Inferior parietal cortex (tissue), 1 donor: ENCODE measurements at regions not wholly inside any gene's neighbourhood (a gene's known extent, or its start where the extent isn't known, plus 50 kb on each side); places are given as distances from the start of the nearest gene placed in this dataset.

Experiments
- DNase-seq: peaks from one replicate; pipeline ENCODE4 v3.0.0-alpha.2; 2016; ENCODE audit errors: extremely low spot score

DNA sequence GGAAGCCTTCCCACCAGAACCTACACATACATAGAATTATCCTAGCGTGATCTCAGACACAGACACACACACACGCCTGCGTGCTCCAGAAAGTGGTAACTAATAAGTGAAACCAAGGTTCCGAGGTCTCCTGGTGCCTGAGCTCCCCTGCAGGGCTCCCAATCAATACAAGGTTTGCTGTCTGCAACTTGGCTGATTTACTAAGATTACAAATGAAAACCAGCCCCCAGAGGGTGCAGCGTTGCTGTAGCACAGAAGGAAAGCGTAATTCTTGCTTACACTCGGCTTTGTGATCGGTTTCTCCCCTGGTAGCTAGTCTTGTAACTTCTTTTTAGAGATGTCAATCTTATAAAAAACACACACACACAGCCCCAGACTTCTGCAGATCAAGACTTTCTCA lies 334.1 kb upstream of the XYLT1 start:
- DNase-seq, result no peak

DNA sequence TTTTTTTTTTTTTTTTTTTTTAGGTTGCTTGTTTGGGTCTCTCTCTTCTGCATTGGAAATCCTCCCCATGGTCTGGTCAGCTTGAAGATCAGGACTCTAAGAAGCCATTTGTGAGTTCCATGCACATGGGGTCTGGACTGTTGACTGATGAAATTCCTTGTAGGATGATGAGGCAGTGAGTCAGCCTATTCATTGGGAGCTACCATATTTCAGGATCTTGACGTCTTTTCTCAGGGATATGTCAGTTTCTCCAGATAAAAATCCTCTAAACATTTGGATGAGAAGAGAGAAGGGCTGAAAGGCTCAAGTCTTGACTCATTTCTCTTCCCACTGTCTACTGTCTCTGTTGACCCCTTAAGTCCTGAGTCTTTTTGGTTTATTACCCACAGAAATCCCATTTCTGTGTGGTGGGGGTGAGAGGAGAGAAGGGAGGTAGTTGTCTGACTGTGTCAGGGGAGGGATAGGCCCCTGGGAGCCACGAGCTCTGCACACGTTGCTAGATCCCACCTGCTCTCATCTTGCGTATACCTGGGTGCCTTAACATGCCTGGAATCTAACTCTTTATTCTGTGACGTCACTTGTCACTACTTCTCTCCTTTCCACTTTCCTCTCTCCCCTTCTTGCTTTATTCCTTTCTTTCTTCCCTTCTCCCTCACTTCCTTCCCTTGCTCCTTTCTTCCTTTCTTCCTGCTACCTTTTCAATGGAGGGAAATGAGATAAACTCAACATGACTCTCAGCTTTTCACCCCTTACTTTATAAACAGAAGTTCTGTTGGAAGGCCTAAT lies 333.1 kb upstream of the XYLT1 start:
- no peak for DNase-seq

DNA sequence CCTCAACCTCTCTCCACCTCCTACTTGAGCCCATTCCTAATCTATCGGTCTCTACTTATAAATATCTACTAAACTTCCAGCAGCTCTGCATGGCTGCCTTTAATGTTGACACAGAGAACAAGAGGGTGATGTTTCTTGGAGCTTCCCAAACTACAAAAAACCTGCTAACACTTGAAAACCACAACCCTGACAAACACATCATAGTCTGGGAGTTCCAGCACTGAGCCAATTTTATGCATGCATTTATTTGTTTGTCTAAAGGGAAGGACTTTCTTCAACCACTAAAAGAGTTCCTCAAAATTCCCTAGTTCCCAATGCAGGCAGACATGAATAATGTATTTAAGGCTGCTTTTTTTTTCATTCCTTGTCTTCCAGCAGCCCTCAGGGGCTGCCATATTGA lies 331.8 kb upstream of the XYLT1 start:
- DNase-seq, result no peak

DNA sequence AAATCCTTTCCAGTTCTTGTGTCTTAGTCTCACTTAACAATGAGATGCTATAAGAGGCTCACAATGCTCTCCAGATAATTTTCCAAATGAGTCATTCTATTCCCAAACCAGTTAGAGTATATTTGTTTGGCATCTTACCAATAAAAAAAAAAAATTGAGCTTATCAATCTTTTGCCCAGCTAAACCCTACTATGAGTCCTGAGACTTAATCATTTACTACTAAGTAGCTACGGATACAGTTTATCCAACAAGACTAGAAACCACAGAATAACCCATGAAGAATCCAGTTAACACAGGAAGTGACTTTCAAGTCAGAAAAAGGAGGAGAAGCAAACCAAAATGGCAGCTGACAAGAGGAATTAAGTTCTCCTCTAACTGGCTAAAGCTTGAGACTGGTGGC lies 330.3 kb upstream of the XYLT1 start:
- DNase-seq, result no peak

DNA sequence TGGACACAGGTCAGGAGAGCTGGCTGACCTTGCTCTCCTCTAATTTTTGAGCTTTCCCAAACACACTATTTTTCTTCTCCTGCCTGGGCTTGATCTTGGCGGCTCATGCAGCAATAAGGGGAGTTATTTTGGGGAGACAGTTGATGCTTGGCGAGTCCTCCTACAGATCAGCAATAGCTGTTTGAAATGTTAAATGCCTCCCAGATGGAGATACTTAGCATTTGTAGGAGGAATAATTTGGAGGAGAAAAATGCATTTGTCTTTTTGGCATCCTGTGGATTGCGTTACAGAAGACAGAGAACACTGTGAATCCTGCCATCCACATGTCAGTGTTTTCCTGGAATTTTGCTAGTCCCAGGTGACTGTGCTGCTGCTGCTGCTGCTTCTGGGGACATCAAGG lies 328.0 kb upstream of the XYLT1 start:
- DNase-seq, result peak; percentile 68

DNA sequence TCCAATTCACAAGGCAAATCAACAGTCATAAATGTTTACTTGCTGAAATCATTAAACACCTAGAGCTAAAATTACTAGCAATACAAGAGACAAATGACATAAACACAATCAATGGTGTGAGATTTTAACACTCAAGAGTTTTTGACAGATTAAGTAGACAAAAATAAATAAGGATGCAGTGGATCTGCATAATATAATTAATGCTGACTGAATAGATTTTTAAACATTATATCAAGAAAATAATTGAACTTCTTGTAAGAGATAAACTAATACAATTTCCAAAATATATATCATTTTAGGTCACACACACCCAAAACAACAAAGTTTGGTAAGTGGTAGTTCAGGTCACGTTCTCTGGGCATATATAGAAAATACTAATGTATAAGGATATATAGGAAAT lies 322.6 kb upstream of the XYLT1 start:
- no peak for DNase-seq

DNA sequence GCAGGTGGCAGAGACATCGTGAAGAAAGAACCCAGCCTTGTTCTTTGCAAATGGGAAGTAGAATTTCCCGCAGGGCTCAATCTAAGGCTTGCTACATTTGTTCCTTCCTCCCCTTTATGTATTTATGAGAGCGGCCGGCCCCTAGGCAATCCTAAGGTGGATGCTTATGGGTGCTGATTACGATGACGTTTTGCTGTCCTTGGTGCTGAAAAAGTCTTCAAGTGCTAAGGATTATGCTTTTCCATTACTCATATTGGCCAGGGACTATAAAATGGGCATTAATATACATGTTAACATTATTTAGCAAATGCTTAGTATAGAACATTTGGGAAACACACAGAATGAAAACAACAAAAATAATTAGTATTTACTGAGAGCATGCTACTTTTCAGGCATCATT lies 313.3 kb upstream of the XYLT1 start:
- DNase-seq, result no peak

DNA sequence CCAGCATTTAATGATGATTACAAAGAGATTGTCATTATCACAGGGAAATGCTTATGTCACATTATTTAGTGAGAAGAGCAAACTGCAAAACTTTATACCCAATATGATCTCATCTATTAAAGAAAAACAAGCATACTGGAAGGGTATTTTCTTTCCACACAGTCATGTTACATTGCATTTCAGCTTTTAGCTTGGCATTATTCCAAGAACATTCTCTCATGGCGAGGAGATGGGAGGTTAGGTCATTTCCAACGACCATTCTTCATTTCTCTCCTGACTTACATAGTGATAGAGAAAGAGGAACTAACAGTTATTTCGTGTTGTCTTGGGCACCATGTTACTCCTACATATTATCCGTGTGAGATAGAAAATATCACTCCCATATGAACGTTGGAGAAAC lies 309.4 kb upstream of the XYLT1 start:
- no peak for DNase-seq

DNA sequence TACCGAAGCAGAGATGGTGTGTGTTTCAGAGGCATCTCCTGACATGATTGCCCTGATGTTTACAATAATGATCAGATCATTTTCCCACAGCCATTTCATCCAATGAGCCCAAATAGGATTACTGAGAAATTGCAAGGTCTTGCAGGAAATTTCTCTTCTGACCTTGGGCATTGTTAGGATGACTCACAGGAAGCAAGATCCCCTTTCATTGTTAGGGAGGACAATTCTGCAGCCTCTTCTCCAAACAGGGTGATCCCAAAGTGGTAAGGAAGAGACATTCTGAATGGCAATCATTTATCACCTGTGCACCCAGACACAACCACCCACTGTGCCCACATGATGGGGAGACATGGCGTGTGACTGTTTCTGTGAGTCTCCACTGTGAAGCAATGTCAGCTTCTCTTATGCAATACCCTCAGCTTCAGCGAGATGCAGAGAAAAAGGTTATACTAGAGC lies 306.7 kb upstream of the XYLT1 start:
- DNase-seq, result no peak

DNA sequence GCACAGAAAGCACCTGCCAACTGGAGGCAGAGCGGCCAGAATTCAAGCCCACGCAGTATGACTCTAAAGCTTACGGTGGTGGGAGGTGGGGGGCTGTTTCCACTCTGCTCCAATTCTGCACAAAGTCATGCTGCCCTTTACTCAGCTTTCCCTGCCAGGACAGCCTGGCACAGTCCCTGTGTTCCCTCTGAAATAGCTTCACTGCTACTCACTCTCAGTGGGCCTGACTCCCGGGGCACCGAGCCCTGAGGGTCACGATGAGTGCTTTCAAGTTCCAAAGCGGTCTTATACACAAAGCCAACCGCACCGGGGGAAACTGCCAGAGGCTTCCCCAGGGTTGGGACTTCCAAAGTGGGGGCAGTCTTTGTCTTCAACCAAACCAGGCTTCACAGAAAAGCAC lies 306.1 kb upstream of the XYLT1 start:
- no peak for DNase-seq

DNA sequence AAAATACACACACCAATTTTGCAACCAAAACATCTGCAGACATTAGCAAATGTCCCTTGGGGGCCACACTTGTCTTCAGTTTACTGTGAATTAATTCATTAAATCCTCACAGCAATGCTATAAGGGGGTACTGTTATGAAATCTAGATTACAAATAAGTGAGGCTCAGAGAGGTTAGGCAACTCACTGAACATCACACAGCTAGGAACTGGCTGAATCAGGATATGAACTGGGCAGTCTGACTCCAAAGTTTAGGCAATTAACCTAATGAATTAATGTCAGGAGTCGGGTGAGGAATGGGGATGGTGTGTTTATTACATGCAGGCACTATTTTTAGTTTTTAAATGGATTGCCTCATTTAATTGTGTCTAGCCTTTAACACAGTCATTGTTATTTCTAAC lies 305.7 kb upstream of the XYLT1 start:
- no peak for DNase-seq

DNA sequence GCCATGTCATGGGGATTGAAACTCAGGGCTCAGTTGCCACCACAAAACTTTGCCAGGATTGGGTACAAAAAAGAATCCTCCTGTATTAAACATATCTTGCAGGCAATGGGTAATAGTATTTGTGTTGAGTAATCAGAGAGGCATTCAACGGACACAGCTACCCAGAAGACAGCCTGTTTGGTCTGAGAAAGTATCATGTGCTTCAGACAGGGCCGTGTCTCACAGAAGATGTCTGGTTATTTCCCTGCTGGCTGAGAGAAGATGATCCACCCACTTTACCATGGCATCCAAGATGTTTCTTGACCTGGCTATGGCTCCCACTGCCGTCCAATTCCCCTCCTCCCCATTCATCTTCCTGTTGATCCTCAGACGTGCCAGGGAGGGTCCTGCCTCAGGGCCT lies 304.3 kb upstream of the XYLT1 start:
- no peak for DNase-seq

DNA sequence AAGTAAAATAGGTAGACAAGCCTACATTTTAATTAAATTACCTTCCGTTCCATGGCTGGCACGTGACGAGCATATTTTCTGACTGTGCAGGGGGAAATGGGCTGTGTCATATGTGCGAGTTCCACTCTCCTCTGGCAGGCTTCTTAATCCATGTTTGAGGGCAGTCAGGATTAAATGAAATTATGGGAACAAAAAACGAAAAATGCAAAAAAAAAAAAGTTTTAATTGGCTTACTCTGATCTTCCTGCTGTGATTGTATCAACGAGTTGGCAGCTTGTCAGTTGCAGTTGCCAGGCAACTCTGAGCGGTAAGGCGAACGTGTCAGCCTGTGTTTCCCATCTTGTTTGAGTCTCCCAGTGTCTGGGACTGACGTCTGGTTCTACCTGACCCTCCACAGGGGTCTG lies 302.9 kb upstream of the XYLT1 start:
- DNase-seq, result no peak

DNA sequence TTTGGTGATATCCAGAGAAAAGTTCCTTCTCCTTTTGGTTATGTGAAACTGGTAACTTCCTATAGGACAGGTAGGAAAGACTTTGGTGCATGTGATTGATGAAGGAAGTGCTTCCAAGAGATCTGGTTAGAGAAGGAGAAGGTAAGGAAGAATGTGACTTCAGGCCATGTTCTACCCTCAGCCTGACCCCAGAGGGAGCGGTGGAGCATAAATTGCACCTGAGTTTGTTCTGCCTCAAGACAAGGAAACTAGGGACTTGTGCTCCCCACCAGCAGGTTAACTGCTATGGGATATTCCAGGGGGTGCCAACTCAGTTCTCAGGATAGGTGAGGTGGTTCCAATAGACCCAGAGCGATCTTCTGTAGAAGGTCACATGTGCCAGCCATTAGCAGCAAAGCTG lies 299.3 kb upstream of the XYLT1 start:
- no peak for DNase-seq

DNA sequence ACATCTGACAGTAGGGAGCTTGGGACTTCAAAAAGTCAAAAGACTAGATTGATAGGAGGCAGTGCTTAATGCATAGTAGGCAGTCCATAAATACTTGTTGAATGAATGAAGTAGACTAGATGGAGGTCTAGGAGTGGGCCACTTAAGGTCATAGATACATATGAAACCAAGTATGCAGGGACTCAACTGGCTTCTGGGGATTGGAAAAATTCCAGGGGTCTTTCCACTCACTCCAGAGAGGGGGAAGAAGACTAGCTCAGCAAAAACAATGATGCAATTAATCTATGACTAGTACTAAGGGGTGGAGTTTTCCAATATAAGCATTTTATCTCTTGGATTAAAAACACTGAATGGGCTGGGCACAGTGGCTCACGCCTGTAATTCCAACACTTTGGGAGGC lies 298.3 kb upstream of the XYLT1 start:
- no peak for DNase-seq

DNA sequence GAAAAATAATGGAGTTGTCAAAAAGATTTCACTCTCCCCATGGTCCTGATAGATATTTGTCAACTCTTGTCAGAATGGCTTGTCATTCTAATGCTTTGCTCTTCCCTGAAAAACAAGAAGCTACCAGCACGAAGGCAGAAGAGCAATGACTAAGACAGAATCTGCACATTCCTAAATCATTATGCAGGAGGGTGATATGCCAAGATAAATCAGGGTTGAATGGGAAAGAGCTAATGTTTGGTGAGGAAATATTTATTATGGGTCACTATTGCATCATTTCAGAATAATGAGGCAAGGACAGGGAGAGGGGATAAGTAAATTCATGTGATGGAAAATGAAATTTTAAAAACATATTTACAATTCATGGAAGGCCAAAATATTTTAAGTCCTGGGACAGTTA lies 297.5 kb upstream of the XYLT1 start:
- DNase-seq, result no peak

DNA sequence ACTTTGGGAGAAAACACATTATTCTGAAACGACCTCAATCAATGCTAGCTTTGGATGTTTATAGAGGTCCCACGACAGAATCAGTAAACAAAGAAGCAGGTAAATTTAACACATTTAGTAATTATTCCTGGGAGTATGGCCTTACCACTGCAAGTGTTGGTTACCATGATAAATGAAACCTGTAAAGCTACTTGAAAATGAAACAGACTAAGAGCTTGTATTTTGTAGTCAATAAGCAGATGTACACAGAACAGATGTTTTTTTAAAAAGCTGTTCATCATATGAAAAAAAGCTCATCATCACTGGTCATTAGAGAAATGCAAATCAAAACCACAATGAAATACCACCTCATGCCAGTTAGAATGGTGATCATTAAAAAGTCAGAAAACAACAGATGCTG lies 295.3 kb upstream of the XYLT1 start:
- no peak for DNase-seq

DNA sequence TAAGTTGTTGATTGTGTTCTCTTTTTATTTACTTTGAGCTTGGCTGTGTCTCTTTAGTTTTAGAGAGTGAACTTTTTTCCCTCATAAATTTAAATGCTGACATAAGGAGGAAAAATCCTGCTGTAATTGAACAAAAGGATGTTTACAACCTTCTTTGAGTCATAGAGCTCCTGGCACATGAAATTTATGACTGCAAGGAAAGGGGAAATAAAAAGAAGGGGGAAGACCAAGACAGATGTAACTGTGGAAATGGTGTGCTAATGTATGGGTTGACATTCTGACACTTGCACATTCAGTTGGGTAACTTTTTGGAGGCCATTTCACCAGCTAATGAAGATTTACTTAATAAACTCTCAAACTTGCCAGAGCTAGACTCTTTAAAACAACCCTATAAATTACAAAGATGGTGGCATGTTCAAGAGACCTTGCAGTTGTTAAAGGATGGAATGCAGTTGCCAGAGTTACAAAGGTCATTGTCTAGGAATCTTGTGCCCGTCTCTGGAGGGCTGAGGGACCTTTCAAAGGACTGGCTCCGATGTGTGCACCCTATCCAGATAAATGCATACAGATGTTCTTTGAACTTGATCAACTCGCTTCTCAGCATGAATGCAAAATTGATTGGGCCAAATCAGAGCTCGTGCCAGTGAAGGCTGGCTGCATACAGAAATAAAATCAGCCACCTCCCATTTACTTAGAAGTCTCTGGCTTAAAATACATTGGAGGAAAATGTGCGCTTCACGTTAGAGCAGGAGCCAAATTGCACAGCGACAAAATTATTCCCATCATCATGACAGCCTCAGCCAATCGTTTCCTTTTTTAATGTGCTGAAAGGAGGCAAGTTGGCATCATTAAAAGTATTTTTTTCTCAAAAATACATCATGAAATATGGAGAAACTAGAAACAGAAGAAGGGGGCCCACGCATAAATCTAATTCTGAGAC lies 289.0 kb upstream of the XYLT1 start:
- DNase-seq, result peak; percentile 40

DNA sequence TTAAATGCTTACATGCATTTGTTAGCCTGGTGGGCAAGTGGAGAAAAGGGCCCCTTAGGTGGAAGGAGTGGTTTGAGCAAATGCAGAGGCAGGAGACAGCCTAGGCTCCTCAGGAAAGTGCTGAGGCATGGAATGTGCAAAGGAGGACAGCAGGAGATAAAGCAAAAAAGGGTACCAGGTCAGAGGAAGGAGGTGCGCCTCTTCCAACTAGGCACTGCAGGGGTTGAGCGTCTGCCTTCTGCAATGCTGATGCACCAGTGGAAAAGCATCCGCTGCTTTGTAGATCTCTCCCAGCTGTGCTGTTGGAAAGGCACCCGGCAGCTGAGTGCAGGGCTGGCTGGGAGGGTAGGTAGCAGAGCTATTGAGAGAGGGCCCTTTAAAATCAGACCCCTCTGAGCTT lies 287.0 kb upstream of the XYLT1 start:
- DNase-seq, result no peak

DNA sequence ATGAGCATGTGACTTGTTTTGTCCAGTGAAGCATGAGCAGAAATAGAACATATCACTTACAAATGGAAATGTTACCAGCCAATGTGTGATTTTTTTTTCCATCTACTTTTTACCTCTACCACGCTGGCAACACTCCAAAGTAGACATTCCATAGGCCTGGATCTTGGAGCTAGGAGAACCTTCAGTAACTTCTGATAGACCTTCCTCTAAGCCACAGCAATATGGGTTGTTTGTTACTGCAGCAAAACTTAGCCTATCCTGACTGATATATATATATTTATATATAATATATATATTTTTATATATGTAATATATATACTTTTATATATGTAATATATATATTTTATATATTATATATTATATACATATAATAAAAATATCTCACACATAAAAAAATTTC lies 284.4 kb upstream of the XYLT1 start:
- no peak for DNase-seq

DNA sequence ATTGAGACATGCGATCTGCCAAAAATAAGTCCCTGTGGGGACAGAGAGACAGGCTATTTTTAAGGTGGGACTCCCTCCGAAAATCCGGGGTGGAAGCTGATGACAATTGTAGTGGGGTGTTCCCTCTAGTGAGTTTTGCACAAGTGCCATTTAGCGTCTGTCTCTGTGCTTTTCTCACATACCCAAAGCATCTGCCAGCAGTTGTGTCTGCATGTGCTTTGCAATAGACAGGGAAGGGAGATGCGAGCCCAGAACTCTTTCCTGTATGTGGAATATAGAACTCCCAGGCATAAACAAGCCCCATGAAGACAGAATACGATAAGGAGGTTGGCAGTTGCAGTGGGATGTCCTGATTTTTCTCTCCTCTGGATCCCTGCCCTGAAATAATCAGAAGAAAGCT lies 282.7 kb upstream of the XYLT1 start:
- DNase-seq, result no peak

DNA sequence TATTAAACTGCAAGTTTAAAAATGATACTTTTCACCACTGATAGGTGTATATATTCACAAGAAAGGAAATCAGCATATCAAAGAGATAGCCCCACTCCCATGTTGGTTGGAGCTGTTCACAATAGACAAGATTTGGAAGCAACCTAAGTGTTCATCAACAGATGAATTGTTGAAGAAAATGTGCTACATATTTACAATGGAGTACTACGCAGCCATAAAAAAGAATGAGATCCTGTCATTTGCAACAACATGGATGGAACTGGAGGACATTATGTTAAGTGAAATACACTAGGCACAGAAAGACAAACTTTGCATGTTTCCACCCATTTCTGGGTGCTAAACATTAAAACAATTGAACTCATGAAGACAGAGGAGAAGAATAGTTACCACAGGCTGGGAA lies 278.9 kb upstream of the XYLT1 start:
- no peak for DNase-seq

DNA sequence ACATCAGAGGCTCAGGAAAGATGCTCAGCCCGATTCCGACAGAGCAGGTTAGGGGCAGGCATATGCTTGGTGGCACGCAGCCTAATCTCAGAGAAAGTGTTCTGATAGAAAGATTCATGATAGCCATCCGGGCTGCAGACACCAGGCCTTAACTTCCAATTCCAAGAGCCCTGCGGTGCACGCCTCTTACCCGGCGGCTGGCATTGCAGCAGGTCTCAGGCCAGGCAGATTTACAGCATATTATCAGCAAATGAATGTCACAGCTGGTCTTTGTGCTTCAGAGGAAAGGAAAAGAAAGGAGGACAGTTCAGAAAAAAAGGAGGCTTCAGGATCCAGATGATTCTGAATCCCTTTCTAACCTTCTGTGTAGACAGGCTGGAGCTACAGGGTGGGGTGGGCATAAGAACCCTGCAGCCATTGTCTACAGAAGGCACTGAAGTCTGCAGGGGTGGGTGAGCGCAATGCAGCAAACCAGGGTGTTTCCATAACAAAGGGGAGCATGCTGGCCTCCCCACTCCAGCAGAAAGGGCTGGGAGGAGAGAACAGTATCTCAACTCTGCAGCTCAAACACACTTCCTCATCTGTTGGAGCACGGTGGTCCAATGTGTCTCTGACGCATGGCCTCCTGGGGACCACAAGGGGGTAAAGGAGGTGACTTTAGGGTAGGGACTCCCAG lies 277.4 kb upstream of the XYLT1 start:
- DNase-seq, result no peak
